Ascending aorta (tissue), 2 donors: ENCODE measurements at regions not wholly inside any gene's neighbourhood (a gene's known extent, or its start where the extent isn't known, plus 50 kb on each side); places are given as distances from the start of the nearest gene placed in this dataset.

Source experiments
- DNase-seq, 2 donors: peaks; one replicate each; pipeline ENCODE4 v3.0.0-alpha.2; 2019; ENCODE audit warnings: low spot score in 2 of 2
- H3K27ac ChIP-seq, 2 donors: fragments of 200-600 bp; sonication (generic); one replicate each; pipeline ENCODE4 v1.5.1; 2016 to 2017; ENCODE audit warnings: mild to moderate bottlenecking in 1 of 2
- H3K27me3 ChIP-seq: fragments of 200-600 bp; sonication (generic); one replicate; pipeline ENCODE4 v1.5.1; 2017
- H3K36me3 ChIP-seq, 2 donors: fragments of 200-600 bp; sonication (generic); one replicate each; pipeline ENCODE4 v1.5.1; 2016
- H3K4me1 ChIP-seq, 2 donors: fragments of 200-600 bp; sonication (generic); one replicate each; pipeline ENCODE4 v1.5.1; 2016 to 2017; ENCODE audit warnings: mild to moderate bottlenecking in 1 of 2
- H3K4me3 ChIP-seq, 2 donors: fragments of 200-600 bp; sonication (generic); one replicate each; pipeline ENCODE4 v1.5.1; 2016 to 2017; ENCODE audit warnings: mild to moderate bottlenecking in 1 of 2
- H3K9me3 ChIP-seq, 2 donors: fragments of 200-600 bp; sonication (generic); one replicate each; pipeline ENCODE4 v1.5.1; 2016
- CTCF ChIP-seq, 3 experiments: fragments of 200-600 bp in 2 of 3; fragments of 450-650 bp in 1 of 3; sonication (generic) in 2 of 3; IDR thresholded peaks; one replicate each; pipeline ENCODE4 v1.5.1; 2016 to 2019; ENCODE audit warnings: antibody characterized with exemption in 3 of 3, mild to moderate bottlenecking in 1 of 3, moderate library complexity in 1 of 3
- intact Hi-C: fragments of 100-400 bp; cut with DNase I; formaldehyde crosslinking; loops from one replicate; pipeline ENCODE4 v1.15.1; 2023

GRCh38 chr4:14308229-14308651 is 680.7 kb upstream of the BOD1L1 start:
- Histone ChIP-seq H3K27me3 (no peaks in the 10 kb centered on the region), H3K4me1 (no peaks in the 10 kb centered on the region), H3K36me3 (no peaks in the 10 kb centered on the region), H3K27ac (no peak overlapping the region), H3K9me3 (no peaks in the 10 kb centered on the region), H3K4me3 (no peak overlapping the region)
- intact Hi-C loops = no loop called here
- TF ChIP-seq CTCF (IDR thresholded peaks at IDR 0.05) = no peak
- DNase-seq = no peak

GRCh38 chr4:14309431-14309830 is 681.9 kb upstream of the BOD1L1 start:
- Histone ChIP-seq H3K27ac (no peak overlapping the region), H3K36me3 (no peaks in the 10 kb centered on the region), H3K4me3 (no peak overlapping the region), H3K9me3 (no peaks in the 10 kb centered on the region), H3K27me3 (no peaks in the 10 kb centered on the region), H3K4me1 (no peaks in the 10 kb centered on the region)
- no peak for DNase-seq
- intact Hi-C loops = no loop called here
- TF ChIP-seq CTCF (IDR thresholded peaks at IDR 0.05) = no peak

DNA sequence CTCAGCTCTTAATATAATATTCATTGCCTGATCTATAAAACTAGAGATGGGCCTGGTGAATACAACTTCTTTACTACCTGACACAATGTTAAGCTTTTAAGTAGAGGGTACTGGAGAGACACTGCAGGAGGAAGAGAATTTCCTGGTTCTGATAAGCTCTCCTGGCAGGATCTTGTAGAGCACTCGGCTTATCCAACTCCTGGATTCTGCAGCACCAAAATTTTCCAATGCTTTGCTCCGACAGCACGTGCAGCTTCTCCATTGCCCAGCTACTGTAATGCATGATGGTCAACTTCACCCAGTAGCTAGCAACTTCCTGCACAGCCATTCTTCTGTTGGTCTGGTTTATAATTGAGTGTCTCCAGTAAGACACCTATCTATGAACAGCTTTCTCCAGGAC is 686.2 kb upstream of the BOD1L1 start:
- Histone ChIP-seq H3K9me3 (no peaks in the 10 kb centered on the region), H3K4me3 (no peak overlapping the region), H3K27ac (no peak overlapping the region), H3K4me1 (no peaks in the 10 kb centered on the region), H3K27me3 (no peaks in the 10 kb centered on the region), H3K36me3 (no peaks in the 10 kb centered on the region)
- no peak for DNase-seq
- no peak for TF ChIP-seq CTCF (IDR thresholded peaks at IDR 0.05)
- intact Hi-C loops = no loop called here

DNA sequence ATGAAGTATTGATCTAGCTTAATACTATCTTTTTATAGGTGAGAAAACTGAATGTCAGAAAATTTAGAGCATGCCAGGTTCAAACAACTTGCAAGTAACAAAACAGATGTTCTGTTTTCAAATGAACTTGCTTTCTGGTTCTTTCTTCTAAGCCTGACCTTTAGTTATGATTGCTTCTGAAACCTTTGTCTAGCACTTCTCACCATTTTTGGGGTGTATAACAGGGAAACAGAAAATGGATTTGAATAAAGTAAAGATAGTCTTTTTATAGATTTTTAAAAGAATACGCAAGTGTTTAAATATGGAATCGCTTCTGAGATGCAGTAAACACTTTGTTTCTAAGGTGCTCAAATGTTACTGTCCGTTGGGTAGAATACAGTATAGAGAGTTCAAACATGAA is 687.2 kb upstream of the CPEB2 start:
- Histone ChIP-seq H3K27ac (no peak overlapping the region), H3K9me3 (no peaks in the 10 kb centered on the region), H3K36me3 (no peaks in the 10 kb centered on the region), H3K4me1 (no peaks in the 10 kb centered on the region), H3K4me3 (no peak overlapping the region), H3K27me3 (no peaks in the 10 kb centered on the region)
- no peak for DNase-seq
- TF ChIP-seq CTCF (IDR thresholded peaks at IDR 0.05) = no peak
- intact Hi-C loops = no loop called here

DNA sequence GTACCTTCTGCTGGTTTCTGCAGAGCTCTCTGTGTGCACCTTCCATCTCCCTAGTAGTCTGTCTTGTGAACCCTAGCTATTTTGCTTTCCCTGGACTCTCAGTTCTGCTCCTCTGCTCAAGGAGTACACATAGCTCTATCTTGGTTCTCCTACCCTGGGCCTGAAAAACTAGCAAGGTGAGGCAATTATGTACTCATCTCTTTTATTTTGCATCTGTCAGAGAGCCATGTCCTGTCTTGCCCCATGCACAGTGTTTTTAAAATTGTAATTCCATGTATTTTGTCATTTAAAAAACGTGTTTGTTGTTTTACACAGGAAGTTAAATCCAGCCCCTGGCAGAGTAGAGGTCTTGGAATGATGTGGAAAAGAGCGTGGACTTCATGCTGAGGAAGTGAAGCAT is 684.9 kb upstream of the CPEB2 start:
- no peaks in the 10 kb centered on the region for H3K4me1 ChIP-seq
- H3K27me3 ChIP-seq = no peaks in the 10 kb centered on the region
- no peaks in the 10 kb centered on the region for H3K9me3 ChIP-seq
- H3K27ac ChIP-seq = no peak overlapping the region
- no peak for TF ChIP-seq CTCF (IDR thresholded peaks at IDR 0.05)
- H3K4me3 ChIP-seq = no peak overlapping the region
- no peak for DNase-seq
- intact Hi-C loops = no loop called here
- no peaks in the 10 kb centered on the region for H3K36me3 ChIP-seq

- no peaks in the 10 kb centered on the region for H3K27me3 ChIP-seq
- no peak for DNase-seq
- no peak for TF ChIP-seq CTCF (IDR thresholded peaks at IDR 0.05)
- intact Hi-C loops = no loop called here
- H3K36me3 ChIP-seq = no peaks in the 10 kb centered on the region
- H3K27ac ChIP-seq = no peak overlapping the region
- H3K9me3 ChIP-seq = no peaks in the 10 kb centered on the region
- no peaks in the 10 kb centered on the region for H3K4me1 ChIP-seq
- no peak overlapping the region for H3K4me3 ChIP-seq
Observed at GRCh38 chr4:14318671-14319070, 683.6 kb upstream of the CPEB2 start.
